Raji (cell line): ENCODE measurements at regions not wholly inside any gene's neighbourhood (a gene's known extent, or its start where the extent isn't known, plus 50 kb on each side); places are given as distances from the start of the nearest gene placed in this dataset.

ENCODE experiments used
- POLR2A ChIP-seq: IDR thresholded peaks from 2 replicates; pipeline ENCODE4 v1.6.1; 2011; ENCODE audit warnings: low read depth, low read length, control low read depth; ENCODE audit not compliant: insufficient read depth

GRCh38 chr12:93116632-93117031 is 187.5 kb upstream of the EEA1 start:
- no peak for TF ChIP-seq POLR2A

DNA sequence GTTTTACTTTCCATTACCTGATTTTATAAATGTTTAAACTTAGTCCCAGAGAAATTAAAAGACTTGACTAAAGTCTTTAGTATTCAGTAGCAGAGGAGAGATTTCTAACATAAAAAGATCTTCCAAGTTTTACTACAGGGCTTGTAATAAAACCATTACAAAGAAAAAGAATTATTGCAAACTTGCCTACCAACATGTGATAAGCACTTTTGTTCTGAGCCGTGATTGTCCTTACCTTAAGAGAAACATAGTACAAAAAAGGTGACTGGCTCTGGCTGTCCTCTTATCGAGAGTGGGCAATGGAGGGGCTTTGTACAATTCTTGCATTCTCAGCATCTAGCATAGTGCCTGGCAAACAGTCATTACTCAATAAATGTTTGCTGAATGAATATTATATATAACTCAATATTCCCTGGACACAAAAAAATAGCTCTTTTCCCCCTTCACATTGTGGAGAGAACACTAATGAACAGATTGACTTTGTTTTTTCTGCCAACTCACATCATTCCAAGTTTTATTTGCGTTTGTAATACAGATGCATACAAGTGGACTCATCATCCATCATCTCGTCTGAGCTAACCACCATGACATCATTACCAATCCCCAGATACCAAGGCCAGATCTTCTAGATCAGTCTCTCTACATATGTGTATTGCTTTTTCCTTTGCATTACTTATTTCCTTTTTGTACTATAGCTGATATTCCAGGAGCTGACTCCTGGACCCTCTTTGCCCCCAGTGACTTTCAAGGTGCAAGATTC is 192.8 kb upstream of the EEA1 start:
- TF ChIP-seq POLR2A: no peak

- TF ChIP-seq POLR2A: no peak
Observed at GRCh38 chr12:93122569-93123091, 193.5 kb upstream of the EEA1 start.

DNA sequence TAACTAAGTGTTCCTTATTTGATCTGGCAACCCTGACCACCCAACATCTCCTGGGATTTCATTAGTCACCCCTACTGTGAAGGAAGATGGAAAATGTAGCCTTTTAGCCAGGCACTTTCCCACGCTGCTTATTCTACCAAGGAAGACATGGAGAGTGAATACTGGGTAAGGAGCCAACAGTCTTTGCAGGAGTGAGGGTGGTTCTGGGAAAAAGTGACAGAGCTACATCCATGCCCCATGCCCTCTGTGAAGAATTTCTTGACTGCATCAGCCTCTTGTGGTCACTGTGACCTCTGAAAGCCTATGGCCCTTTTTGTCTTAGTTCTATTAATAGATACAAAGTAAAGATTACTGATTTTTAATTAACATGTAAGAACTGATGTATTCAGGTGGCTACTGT is 196.0 kb upstream of the EEA1 start:
- TF ChIP-seq POLR2A: no peak

DNA sequence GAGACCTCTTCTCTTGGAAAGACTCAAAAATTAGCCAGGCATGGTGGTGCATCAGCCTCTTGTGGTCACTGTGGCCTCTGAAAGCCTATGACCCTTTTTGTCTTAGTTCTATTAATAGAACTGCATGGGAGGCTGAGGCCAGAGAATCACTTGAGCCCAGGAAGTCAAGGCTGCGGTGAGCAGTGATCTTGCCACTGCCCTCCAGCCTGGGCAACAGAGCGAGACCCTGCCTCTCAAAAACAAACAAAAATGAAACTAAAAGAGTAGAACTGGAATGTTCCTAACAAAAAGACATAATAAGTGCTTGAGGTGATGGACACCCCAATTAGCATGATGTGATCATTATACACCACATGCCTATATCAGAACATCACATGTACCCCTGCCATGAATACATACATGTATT is 197.0 kb upstream of the EEA1 start:
- no peak for TF ChIP-seq POLR2A

DNA sequence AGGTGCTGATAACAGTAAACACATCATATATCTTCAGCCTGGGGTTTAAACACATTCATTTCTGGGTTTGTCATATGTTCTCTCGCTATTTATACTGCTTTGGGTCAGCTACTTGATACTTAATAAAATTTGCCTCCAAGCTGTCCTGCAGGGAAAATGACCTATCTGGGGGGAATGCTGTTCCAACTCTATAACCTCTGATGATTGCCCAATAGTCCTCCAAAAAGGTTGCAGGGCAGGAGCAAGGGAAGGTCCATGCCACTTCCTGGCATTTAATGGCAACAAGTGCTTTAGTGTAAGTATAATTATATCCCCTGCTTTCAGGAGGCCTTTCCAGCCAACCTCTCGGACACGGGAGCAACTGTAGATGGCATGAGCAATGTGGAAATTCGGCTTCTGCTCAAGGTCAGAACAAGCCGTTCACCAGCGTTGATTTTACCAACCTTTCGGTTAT is 198.0 kb upstream of the EEA1 start:
- TF ChIP-seq POLR2A: no peak

- TF ChIP-seq POLR2A: no peak
Observed at GRCh38 chr12:93127582-93128331, 198.7 kb upstream of the EEA1 start.

GRCh38 chr12:93128332-93128707 is 199.2 kb upstream of the EEA1 start:
- no peak for TF ChIP-seq POLR2A

GRCh38 chr12:93130366-93131054 is 201.4 kb upstream of the EEA1 start:
- no peak for TF ChIP-seq POLR2A

DNA sequence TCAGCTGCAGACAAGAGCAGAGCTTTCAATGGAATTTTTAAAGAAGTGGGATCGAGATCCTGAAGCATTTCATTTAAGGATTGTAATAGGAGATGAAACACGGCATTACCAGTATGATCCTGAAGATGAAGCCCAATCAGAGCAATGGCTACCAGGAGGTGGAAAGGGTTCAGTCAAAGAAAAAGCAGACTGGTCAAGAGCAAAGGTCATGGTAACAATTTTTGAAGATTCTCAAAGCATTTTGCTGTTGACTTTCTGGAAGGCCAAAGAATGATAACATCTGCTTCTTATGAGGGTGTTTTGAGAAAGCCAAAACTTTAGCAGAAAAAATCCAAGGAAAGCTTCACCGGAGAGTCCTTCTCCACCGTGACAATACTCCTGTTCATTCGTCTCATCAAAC is 204.3 kb upstream of the EEA1 start:
- TF ChIP-seq POLR2A: no peak

DNA sequence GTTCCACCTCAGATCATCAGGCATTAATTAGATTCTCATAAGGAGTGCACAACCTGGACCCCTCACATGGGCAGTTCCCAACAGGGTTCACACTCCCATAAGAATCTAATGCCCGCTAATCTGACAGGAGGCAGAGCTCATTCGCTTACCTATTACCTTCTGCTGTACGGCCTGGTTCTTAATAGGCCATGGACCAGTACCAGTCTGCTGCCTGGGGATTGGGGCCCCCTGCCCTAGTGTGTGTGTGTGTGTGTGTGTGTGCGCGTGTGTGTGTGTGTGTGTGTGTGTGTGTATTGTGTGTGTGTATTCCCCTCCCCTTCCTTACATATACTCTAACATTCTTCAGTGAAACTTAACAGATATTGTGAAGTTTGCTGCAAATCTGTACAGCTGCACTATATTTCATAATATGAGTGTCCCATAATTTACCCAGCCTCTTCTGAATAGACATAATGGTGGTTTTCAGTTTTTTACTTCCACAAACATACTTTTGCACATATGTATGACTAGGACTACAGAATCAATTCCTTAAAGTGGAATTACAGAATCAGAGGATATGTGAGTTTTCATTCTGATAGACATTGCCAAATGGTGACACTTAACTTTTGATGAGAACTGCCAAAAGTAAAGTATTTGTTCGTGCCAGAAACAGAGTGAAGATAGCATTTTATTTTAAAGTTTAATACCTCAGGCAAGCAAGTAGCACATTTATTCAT is 205.2 kb upstream of the EEA1 start:
- TF ChIP-seq POLR2A: no peak

- no peak for TF ChIP-seq POLR2A
Observed at GRCh38 chr12:93134893-93135285, 205.8 kb upstream of the EEA1 start.

DNA sequence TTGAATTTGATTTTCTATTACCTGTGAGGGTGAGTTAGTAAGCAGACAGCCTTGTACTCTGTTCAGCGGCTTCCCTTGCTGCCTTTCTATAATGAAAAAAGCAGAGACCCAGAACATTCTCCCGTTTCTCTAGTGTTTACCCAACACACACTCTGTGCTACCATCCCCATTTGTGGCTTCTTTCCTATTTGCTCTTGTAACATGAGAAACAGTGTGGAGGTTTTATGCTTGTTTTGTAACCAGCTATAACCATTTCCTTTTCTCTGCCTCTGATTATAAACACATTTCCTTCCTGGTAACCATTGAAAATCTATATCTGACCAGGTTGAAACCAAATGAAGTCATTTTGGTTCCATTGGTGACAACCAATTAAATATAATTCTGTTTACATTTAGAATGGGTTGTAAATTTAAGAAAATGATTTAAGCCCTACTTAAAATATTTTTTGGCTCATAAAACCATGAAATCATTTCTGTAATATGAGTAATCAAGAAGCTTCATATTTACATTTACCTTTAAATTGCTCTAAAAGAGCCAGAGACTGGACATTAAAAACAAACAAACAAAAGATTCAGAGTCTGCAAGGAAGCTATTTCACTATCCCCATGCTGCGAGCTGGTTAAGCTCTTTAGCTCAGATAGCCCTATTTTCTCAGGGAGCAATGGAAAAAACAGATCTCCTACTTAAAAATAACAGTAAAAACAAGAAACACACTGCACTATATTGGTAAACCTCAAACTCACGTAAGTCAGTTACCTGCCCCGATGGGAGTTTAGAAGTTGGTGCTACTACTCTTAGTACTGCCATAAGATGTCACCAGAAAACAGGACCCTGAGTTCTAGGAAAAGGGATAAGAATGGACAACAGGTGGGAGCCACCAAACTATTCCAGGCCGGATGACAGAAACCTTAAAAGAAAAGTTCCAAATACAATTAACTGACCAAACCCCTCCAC is 206.5 kb upstream of the EEA1 start:
- no peak for TF ChIP-seq POLR2A
